IMR-90 (cell line): ENCODE measurements at regions not wholly inside any gene's neighbourhood (a gene's known extent, or its start where the extent isn't known, plus 50 kb on each side); places are given as distances from the start of the nearest gene placed in this dataset.

Experiments used
- ATAC-seq: fragments of 200-7000 bp; cut with Tn5 transposase; 2 replicates; pipeline ENCODE4 v1.9.1; 2020; ENCODE audit warnings: low read depth, mild to moderate bottlenecking, moderate library complexity
- BruUV-seq: library from RNA; stranded (reverse); fragments of 400-500 nt; replicated peaks from 2 replicates; lab custom pipeline; 2021; lab: Mats Ljungman, UMichigan
- CTCF ChIA-PET: fragments of 300-600 bp; formaldehyde crosslinking; extraction: SDS; loops from one replicate; lab custom pipeline; 2021; ENCODE audit warnings: antibody characterized with exemption; lab: Yijun Ruan, JAX
- POLR2A ChIA-PET: fragments of 300-600 bp; sonication (Branson Sonifier 250); formaldehyde crosslinking; loops from one replicate; lab custom pipeline; 2022; ENCODE audit warnings: antibody characterized with exemption; ENCODE audit not compliant: unreplicated experiment; lab: Charles Lee
- DNase-seq: peaks from one replicate; pipeline ENCODE4 v3.0.0; 2013
- H2AFZ ChIP-seq: replicated peaks from 2 replicates; pipeline ENCODE3; 2013; ENCODE audit warnings: low read length, mild to moderate bottlenecking; ENCODE audit not compliant: poor library complexity
- H2AK5ac ChIP-seq: 2 replicates; pipeline ENCODE4 v1.6.1; 2013; ENCODE audit warnings: low read depth, low read length, inconsistent platforms
- H2AK9ac ChIP-seq: replicated peaks from 2 replicates; pipeline ENCODE3; 2013; ENCODE audit warnings: mild to moderate bottlenecking, low read depth, low read length, moderate library complexity; ENCODE audit not compliant: poor library complexity
- H2BK120ac ChIP-seq: 2 replicates; pipeline ENCODE4 v1.6.1; 2013; ENCODE audit warnings: low read depth, low read length, inconsistent platforms
- H2BK15ac ChIP-seq: 3 replicates; pipeline ENCODE4 v1.6.1; 2013; ENCODE audit warnings: low read depth, low read length, inconsistent platforms
- H2BK20ac ChIP-seq: 2 replicates; pipeline ENCODE4 v1.6.1; 2013; ENCODE audit warnings: low read depth, mild to moderate bottlenecking, inconsistent platforms, low read length, moderate library complexity
- H2BK5ac ChIP-seq: 2 replicates; pipeline ENCODE4 v1.6.1; 2013; ENCODE audit warnings: mild to moderate bottlenecking, low read depth, low read length, inconsistent platforms; ENCODE audit not compliant: poor library complexity, severe bottlenecking
- H3K14ac ChIP-seq: replicated peaks from 2 replicates; pipeline ENCODE4 v1.6.1; 2013; ENCODE audit warnings: low read depth, low read length, inconsistent platforms
- H3K18ac ChIP-seq: 2 replicates; pipeline ENCODE4 v1.6.1; 2013; ENCODE audit warnings: low read depth, low read length, control low read depth
- H3K23ac ChIP-seq: 2 replicates; pipeline ENCODE4 v1.6.1; 2013; ENCODE audit warnings: low read depth, low read length, inconsistent platforms
- H3K27ac ChIP-seq: 2 replicates; pipeline ENCODE4 v1.5.1; 2013; ENCODE audit warnings: mild to moderate bottlenecking, control low read depth, low read length; ENCODE audit not compliant: insufficient read depth
- H3K27me3 ChIP-seq: 2 replicates; pipeline ENCODE4 v1.6.1; 2013; ENCODE audit warnings: low read length; ENCODE audit not compliant: control insufficient read depth, insufficient read depth
- H3K36me3 ChIP-seq: 2 replicates; pipeline ENCODE4 v1.6.1; 2013; ENCODE audit warnings: low read length, mixed read lengths; ENCODE audit not compliant: control insufficient read depth, insufficient read depth
- H3K4ac ChIP-seq: 2 replicates; pipeline ENCODE4 v1.6.1; 2013; ENCODE audit warnings: low read depth, low read length, inconsistent platforms
- H3K4me1 ChIP-seq: 2 replicates; pipeline ENCODE4 v1.6.1; 2013; ENCODE audit warnings: low read length, mixed read lengths; ENCODE audit not compliant: control insufficient read depth, insufficient read depth
- H3K4me2 ChIP-seq: 2 replicates; pipeline ENCODE4 v1.6.1; 2013; ENCODE audit warnings: low read depth, mild to moderate bottlenecking, control low read depth, low read length, moderate library complexity
- H3K4me3 ChIP-seq: 2 replicates; pipeline ENCODE4 v1.5.1; 2013; ENCODE audit warnings: low read depth, mild to moderate bottlenecking, control low read depth, low read length, moderate library complexity; ENCODE audit not compliant: insufficient read depth
- H3K56ac ChIP-seq: 2 replicates; pipeline ENCODE4 v1.6.1; 2013; ENCODE audit warnings: low read length, inconsistent platforms; ENCODE audit not compliant: insufficient read depth; ENCODE audit errors: extremely low read depth
- H3K79me1 ChIP-seq, 2 experiments: 2 replicates each; pipeline ENCODE4 v1.6.1; 2013; ENCODE audit warnings: low read length in 2 of 2, inconsistent platforms in 1 of 2, low read depth in 1 of 2
- H3K9ac ChIP-seq: 2 replicates; pipeline ENCODE4 v1.6.1; 2013; ENCODE audit warnings: low read depth, low read length, control low read depth
- H3K9me1 ChIP-seq: 2 replicates; pipeline ENCODE4 v1.6.1; 2013; ENCODE audit warnings: low read length, inconsistent platforms; ENCODE audit not compliant: insufficient read depth
- H3K9me3 ChIP-seq: 2 replicates; pipeline ENCODE4 v1.6.1; 2013; ENCODE audit warnings: low read length; ENCODE audit not compliant: control insufficient read depth, insufficient read depth
- H4K20me1 ChIP-seq: 2 replicates; pipeline ENCODE4 v1.6.1; 2013; ENCODE audit warnings: low read length, inconsistent platforms; ENCODE audit not compliant: insufficient read depth
- H4K5ac ChIP-seq: 2 replicates; pipeline ENCODE4 v1.6.1; 2013; ENCODE audit warnings: mild to moderate bottlenecking, low read depth, low read length, control low read depth
- H4K8ac ChIP-seq, 2 experiments: 2 replicates each; pipeline ENCODE4 v1.6.1; 2013; ENCODE audit warnings: low read depth in 2 of 2, low read length in 2 of 2, control low read depth in 1 of 2, inconsistent platforms in 1 of 2
- H4K91ac ChIP-seq: 2 replicates; pipeline ENCODE4 v1.6.1; 2013; ENCODE audit warnings: low read depth, low read length, inconsistent platforms; ENCODE audit not compliant: insufficient read depth
- CHD1 ChIP-seq: IDR thresholded peaks from 2 replicates; pipeline ENCODE4 v1.6.1; 2012; ENCODE audit warnings: low read depth, low read length, improper control_type of control experiment
- MAFK ChIP-seq: IDR thresholded peaks from 2 replicates; pipeline ENCODE4 v1.6.1; 2012; ENCODE audit warnings: low read depth, low read length, improper control_type of control experiment
- WGBS, 2 experiments: methylation state at CpG; one replicate each; pipeline versions ENCODE4 v1.1.5 to v1.1.7; 2013; ENCODE audit warnings: missing lambda C conversion rate in 2 of 2; ENCODE audit not compliant: insufficient read length in 1 of 2; ENCODE audit errors: extremely low coverage in 2 of 2; 5-methylcytosine and 5-hydroxymethylcytosine counted together
- dilution Hi-C: fragments of 300-500 bp; cut with HindIII; formaldehyde crosslinking; loops from one replicate; pipeline ENCODE4 v1.14.3; 2018; ENCODE audit warnings: low sequenced_read_pairs; ENCODE audit not compliant: unreplicated experiment
- in situ Hi-C: fragments of 300-500 bp; cut with MboI; formaldehyde crosslinking; loops from 3 replicates; pipeline ENCODE4 v1.14.3; 2019; ENCODE audit warnings: low sequenced_read_pairs, inconsistent platforms, mixed read lengths
- intact Hi-C: fragments of 100-400 bp; cut with micrococcal nuclease; formaldehyde crosslinking; loops from 2 replicates; pipeline ENCODE4 v1.10.0; 2022

DNA sequence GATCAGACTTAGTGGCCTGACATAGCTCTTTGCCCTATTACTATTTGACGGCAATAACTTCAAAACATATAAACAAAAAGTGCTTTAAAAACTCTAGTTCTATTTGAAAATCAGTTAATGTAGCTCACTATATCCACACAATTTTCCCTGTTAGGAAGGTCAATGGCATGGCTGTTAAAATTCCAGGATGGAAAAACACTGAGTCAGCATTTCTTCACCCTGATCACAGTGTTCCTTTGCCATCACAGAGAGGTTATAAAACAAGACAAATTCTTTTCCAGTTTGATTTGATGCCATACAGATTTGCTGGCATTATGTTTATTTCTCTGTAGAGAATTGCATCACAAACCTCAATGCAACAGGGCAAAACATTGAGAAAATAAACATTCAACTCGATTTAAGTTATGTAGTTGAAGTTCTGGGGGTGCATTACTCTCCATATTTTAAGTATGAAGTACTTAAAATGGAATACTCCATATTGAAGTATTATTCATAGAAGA, 253.7 kb upstream of the HSF2 start:
- Histone ChIP-seq H3K9me1 (no peaks in the 10 kb centered on the region), H2AK9ac (no peak overlapping the region), H4K5ac (no peak overlapping the region), H4K20me1 (no peaks in the 10 kb centered on the region), H4K91ac (no peak overlapping the region), H3K36me3 (no peaks in the 10 kb centered on the region), H2BK15ac (no peak overlapping the region), H2AFZ (no peak overlapping the region), H3K23ac (no peak overlapping the region), H3K14ac (no peak overlapping the region), H3K9me3 (no peaks in the 10 kb centered on the region), H3K4me1 (no peaks in the 10 kb centered on the region), H2BK120ac (no peak overlapping the region), H4K8ac (no peak overlapping the region), H3K79me1 (no peaks in the 10 kb centered on the region), H3K27ac (no peak overlapping the region), H2BK20ac (no peak overlapping the region), H3K4me3 (no peak overlapping the region), H3K9ac (no peak overlapping the region), H3K18ac (no peak overlapping the region), H3K27me3 (no peaks in the 10 kb centered on the region), H3K56ac (no peak overlapping the region), H2AK5ac (no peak overlapping the region), H2BK5ac (no peak overlapping the region), H3K4ac (no peak overlapping the region), H3K4me2 (no peak overlapping the region)
- DNase-seq: no peak
- in situ Hi-C loops: no loop called here
- no peak for ATAC-seq
- WGBS, 2 experiments: no CpG with 5 or more reads among the region's 2 CpGs
- ChIA-PET CTCF (no interaction called here), POLR2A (no interaction called here)
- dilution Hi-C loops: no loop called here
- intact Hi-C loops: no loop called here
- TF ChIP-seq CHD1 (no peak), MAFK (peak; percentile 99)
- BruUV-seq: no TSS peak
